GM12891 (cell line): ENCODE measurements at regions not wholly inside any gene's neighbourhood (a gene's known extent, or its start where the extent isn't known, plus 50 kb on each side); places are given as distances from the start of the nearest gene placed in this dataset.

Experiments used
- PAX5 ChIP-seq: IDR thresholded peaks from 2 replicates; pipeline ENCODE4 v1.6.1; 2011; ENCODE audit warnings: low read length, moderate library complexity, mild to moderate bottlenecking; ENCODE audit not compliant: insufficient read depth, severe bottlenecking
- POLR2A ChIP-seq: IDR thresholded peaks from 2 replicates; pipeline ENCODE4 v1.6.1; 2011; ENCODE audit warnings: low read depth, low read length, control low read depth
- POLR2AphosphoS5 ChIP-seq: IDR thresholded peaks from 2 replicates; pipeline ENCODE4 v1.6.1; 2011; ENCODE audit warnings: low read depth, low read length, control low read depth
- POU2F2 ChIP-seq: IDR thresholded peaks from 2 replicates; pipeline ENCODE4 v1.6.1; 2011; ENCODE audit warnings: low read depth, mild to moderate bottlenecking, control low read depth, low read length, moderate library complexity
- SPI1 ChIP-seq: IDR thresholded peaks from 2 replicates; pipeline ENCODE4 v1.6.1; 2011; ENCODE audit warnings: low read depth, low read length, control low read depth
- TAF1 ChIP-seq: IDR thresholded peaks from 2 replicates; pipeline ENCODE4 v1.6.1; 2011; ENCODE audit warnings: low read depth, low read length, control low read depth

DNA sequence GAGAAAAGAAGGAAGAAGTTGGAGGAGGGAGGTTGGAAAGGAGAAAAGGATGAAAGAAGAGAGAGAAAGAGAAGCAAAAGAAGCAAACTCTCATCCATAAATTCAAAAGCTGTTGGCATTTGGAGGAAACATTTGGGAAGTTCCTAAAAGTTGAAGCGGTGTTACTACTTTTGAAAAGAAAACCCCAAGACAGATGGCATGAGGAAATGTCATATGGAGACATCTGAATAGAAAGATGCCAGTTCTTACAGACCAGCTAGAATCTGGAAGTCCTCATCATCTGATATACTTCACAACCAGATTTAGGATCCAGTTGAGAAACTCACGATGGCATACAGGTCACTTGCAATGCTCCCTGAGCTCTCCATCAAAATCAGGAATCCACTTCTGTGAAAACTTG lies 86.9 kb downstream of the RAP2A start:
- TF ChIP-seq POLR2AphosphoS5 (no peak), TAF1 (no peak), POLR2A (no peak), SPI1 (no peak), POU2F2 (no peak), PAX5 (no peak)
